ENCODE measurements at regions not wholly inside any gene's neighbourhood (a gene's known extent, or its start where the extent isn't known, plus 50 kb on each side); places are given as distances from the start of the nearest gene placed in this dataset.

GRCh38 chr6:140855520-140855919, 1277.2 kb upstream of the GJE1 start:
- TF ChIP-seq CTCF (IDR thresholded peaks at IDR 0.05) (no peak), ZFX (IDR thresholded peaks at IDR 0.05; ENCODE audit: borderline replicate concordance) (no peak)
- no peak overlapping the region for H3K27ac ChIP-seq

- TF ChIP-seq ZFX (IDR thresholded peaks at IDR 0.05; ENCODE audit: borderline replicate concordance) (no peak), CTCF (IDR thresholded peaks at IDR 0.05) (no peak)
- H3K27ac ChIP-seq: no peak overlapping the region
Observed at GRCh38 chr6:140854318-140854717, 1278.4 kb upstream of the GJE1 start.

GRCh38 chr6:140850438-140850837, 1282.3 kb upstream of the GJE1 start:
- no peak overlapping the region for H3K27ac ChIP-seq
- TF ChIP-seq ZFX (IDR thresholded peaks at IDR 0.05; ENCODE audit: borderline replicate concordance) (no peak), CTCF (IDR thresholded peaks at IDR 0.05) (no peak)

GRCh38 chr6:140849456-140849855, 1283.3 kb upstream of the GJE1 start:
- no peak for TF ChIP-seq ZFX (IDR thresholded peaks at IDR 0.05; ENCODE audit: borderline replicate concordance)
- TF ChIP-seq CTCF (IDR thresholded peaks at IDR 0.05): no peak
- H3K27ac ChIP-seq: no peak overlapping the region

- no peak overlapping the region for H3K27ac ChIP-seq
- TF ChIP-seq ZFX (IDR thresholded peaks at IDR 0.05; ENCODE audit: borderline replicate concordance) (no peak), CTCF (IDR thresholded peaks at IDR 0.05) (no peak)
Observed at GRCh38 chr6:140847262-140847645, 1285.5 kb upstream of the GJE1 start.

- TF ChIP-seq ZFX (IDR thresholded peaks at IDR 0.05; ENCODE audit: borderline replicate concordance) (no peak), CTCF (IDR thresholded peaks at IDR 0.05) (no peak)
- no peak overlapping the region for H3K27ac ChIP-seq
Observed at GRCh38 chr6:140846503-140847261, 1286.0 kb upstream of the GJE1 start.

- TF ChIP-seq ZFX (IDR thresholded peaks at IDR 0.05; ENCODE audit: borderline replicate concordance) (no peak), CTCF (IDR thresholded peaks at IDR 0.05) (no peak)
- no peak overlapping the region for H3K27ac ChIP-seq
Observed at GRCh38 chr6:140845701-140846100, 1287.0 kb upstream of the GJE1 start.
